HEK293 (cell line): ENCODE measurements at regions not wholly inside any gene's neighbourhood (a gene's known extent, or its start where the extent isn't known, plus 50 kb on each side); places are given as distances from the start of the nearest gene placed in this dataset.

ENCODE experiments used
- CTCF ChIP-seq: fragments of 450-650 bp; formaldehyde crosslinking; IDR thresholded peaks from 2 replicates; pipeline ENCODE4 v1.5.1; 2016; ENCODE audit warnings: missing biosample characterization, missing genetic modification characterization
- ZNF530 ChIP-seq: fragments of 450-650 bp; formaldehyde crosslinking; IDR thresholded peaks from 2 replicates; pipeline ENCODE4 v1.5.1; 2016; ENCODE audit warnings: low read depth, missing biosample characterization, missing genetic modification characterization
- ZSCAN18 ChIP-seq: fragments of 450-650 bp; formaldehyde crosslinking; IDR thresholded peaks from 2 replicates; pipeline ENCODE4 v1.5.1; 2016; ENCODE audit warnings: missing biosample characterization, missing genetic modification characterization

GRCh38 chr1:2910211-2910610, 108.7 kb upstream of the TTC34 start:
- TF ChIP-seq CTCF (no peak), ZSCAN18 (tag by site-specific recombination) (no peak), ZNF530 (tag by site-specific recombination) (no peak)
